Right ventricle myocardium inferior (tissue), 1 donor: ENCODE measurements at regions not wholly inside any gene's neighbourhood (a gene's known extent, or its start where the extent isn't known, plus 50 kb on each side); places are given as distances from the start of the nearest gene placed in this dataset.
"Not testable (repeated sequence)": the region's sequence is repeated elsewhere in the genome, so short reads cannot be mapped to it uniquely, and the experiment has no call there.

Experiments
- ATAC-seq: fragments of 200-7000 bp; cut with Tn5 transposase; one replicate; pipeline ENCODE4 v1.9.1; 2020; ENCODE audit warnings: mild to moderate bottlenecking, moderate library complexity
- DNase-seq: peaks from one replicate; pipeline ENCODE4 v3.0.0; 2021; ENCODE audit errors: missing footprints
- intact Hi-C: fragments of 100-400 bp; cut with DNase I; formaldehyde crosslinking; loops from one replicate; pipeline ENCODE4 v1.11.0; 2022
- donor health status: DM: no; HTN: yes; CAD: no; lungs with severe emphysema.

- intact Hi-C loops = no loop called here
- ATAC-seq (no peak), DNase-seq (no peak)
These were observed 225.3 kb upstream of the CXorf66 start for GRCh38 chrX:140190441-140191108.

GRCh38 chrX:140180585-140180984, 215.3 kb upstream of the CXorf66 start:
- ATAC-seq (no peak), DNase-seq (no peak)
- intact Hi-C loops = no loop called here

- no peak for ATAC-seq
- DNase-seq = no peak
- intact Hi-C loops = no loop called here
These were observed 212.5 kb upstream of the CXorf66 start for GRCh38 chrX:140177821-140178220.

GRCh38 chrX:140172401-140172800, 207.1 kb upstream of the CXorf66 start:
- DNase-seq = no peak
- intact Hi-C loops = no loop called here
- no peak for ATAC-seq

- no peak for ATAC-seq
- intact Hi-C loops = no loop called here
- no peak for DNase-seq
These were observed 202.2 kb upstream of the CXorf66 start for GRCh38 chrX:140167551-140167950.

- intact Hi-C loops = no loop called here
- DNase-seq (no peak), ATAC-seq (no peak)
These were observed 200.5 kb upstream of the CXorf66 start for GRCh38 chrX:140165849-140166248.

- no peak for ATAC-seq
- intact Hi-C loops = no loop called here
- no peak for DNase-seq
These were observed 199.1 kb upstream of the CXorf66 start for GRCh38 chrX:140164391-140164790.

GRCh38 chrX:140163371-140164159, 198.2 kb upstream of the CXorf66 start:
- intact Hi-C loops = no loop called here
- no peak for DNase-seq

GRCh38 chrX:140157611-140158010, 192.3 kb upstream of the CXorf66 start:
- no peak for ATAC-seq
- intact Hi-C loops = no loop called here
- DNase-seq = no peak

More at GRCh38 chrX:140163371-140164159, 198.2 kb upstream of the CXorf66 start:
- ATAC-seq = no peak

- ATAC-seq = no peak
- DNase-seq = no peak
- intact Hi-C loops = no loop called here
These were observed 191.8 kb upstream of the CXorf66 start for GRCh38 chrX:140157143-140157542.

- DNase-seq (no peak), ATAC-seq (no peak)
- intact Hi-C loops = no loop called here
These were observed 186.0 kb upstream of the CXorf66 start for GRCh38 chrX:140151316-140151715.

GRCh38 chrX:140149761-140150160, 184.4 kb upstream of the CXorf66 start:
- ATAC-seq = no peak
- intact Hi-C loops = no loop called here
- DNase-seq = no peak

- intact Hi-C loops = loop anchor here (5.0 kb wide), 1 partner anchor 84 kb away; no protein-coding TSS in a partner anchor
- DNase-seq = no peak
- no peak for ATAC-seq
These were observed 176.2 kb upstream of the CXorf66 start for GRCh38 chrX:140141444-140142029.

- DNase-seq, ATAC-seq: not testable (repeated sequence)
- intact Hi-C loops = loop anchor here (2.0 kb wide), 1 partner anchor 62 kb away; no protein-coding TSS in a partner anchor
These were observed 173.2 kb upstream of the CXorf66 start for GRCh38 chrX:140138492-140138891.

- intact Hi-C loops = loop anchor here (2.0 kb wide), 1 partner anchor 61 kb away; no protein-coding TSS in a partner anchor
- not testable (repeated sequence) for ATAC-seq, DNase-seq
These were observed 172.7 kb upstream of the CXorf66 start for GRCh38 chrX:140138065-140138464.

GRCh38 chrX:140132937-140133336, 167.6 kb upstream of the CXorf66 start:
- intact Hi-C loops = no loop called here
- DNase-seq (no peak), ATAC-seq (no peak)

GRCh38 chrX:140123446-140123845, 158.1 kb upstream of the CXorf66 start:
- intact Hi-C loops = no loop called here
- ATAC-seq (no peak), DNase-seq (no peak)

- DNase-seq, ATAC-seq, intact Hi-C loops: not testable (repeated sequence)
These were observed 148.7 kb upstream of the CXorf66 start for GRCh38 chrX:140114059-140114458.

GRCh38 chrX:140110081-140110650, 144.8 kb upstream of the CXorf66 start:
- intact Hi-C loops = no loop called here
- DNase-seq = no peak
- ATAC-seq = no peak
